ENCODE measurements at regions not wholly inside any gene's neighbourhood (a gene's known extent, or its start where the extent isn't known, plus 50 kb on each side); places are given as distances from the start of the nearest gene placed in this dataset.

DNA sequence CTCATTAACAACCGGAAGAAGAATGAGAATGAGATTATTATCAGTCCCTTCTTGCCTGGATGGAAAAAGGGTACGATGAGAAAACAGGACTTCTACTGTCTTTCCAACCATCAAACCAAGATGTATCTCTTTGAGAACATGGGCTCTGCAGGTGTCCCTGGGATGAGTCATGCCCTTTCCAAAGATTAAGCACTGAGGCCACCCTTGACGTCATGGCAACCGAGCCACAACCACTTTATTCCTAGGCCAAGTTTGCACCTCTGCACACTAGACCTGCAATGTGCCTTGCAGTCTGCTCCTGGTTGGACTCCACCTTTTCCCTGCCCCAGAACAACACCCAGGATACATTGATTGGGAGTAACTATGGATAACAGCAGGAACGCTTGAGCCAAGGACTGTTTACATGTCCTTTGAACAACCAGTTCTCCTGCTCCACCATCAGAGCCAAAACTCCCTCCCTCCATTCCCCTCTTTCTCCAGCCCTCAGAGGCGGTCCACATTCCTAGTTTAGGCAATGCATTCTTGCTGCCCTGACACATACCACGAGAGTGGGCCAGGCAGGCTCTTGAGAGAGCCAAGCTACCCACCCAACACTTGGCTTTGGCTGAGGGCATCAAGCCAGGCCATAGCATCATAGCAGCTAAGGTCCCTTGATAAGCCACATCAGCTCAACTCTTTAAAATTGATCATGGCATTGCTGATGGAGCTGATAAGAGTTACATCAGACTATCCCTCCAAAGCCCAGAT lies 310.7 kb downstream of the TNS1 start:
- TF ChIP-seq, protein P1, sequence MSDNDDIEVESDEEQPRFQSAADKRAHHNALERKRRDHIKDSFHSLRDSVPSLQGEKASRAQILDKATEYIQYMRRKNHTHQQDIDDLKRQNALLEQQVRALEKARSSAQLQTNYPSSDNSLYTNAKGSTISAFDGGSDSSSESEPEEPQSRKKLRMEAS (IDR thresholded peaks at IDR 0.05; ENCODE audit: low read depth, low read length), result no peak
- TF ChIP-seq, protein P2, sequence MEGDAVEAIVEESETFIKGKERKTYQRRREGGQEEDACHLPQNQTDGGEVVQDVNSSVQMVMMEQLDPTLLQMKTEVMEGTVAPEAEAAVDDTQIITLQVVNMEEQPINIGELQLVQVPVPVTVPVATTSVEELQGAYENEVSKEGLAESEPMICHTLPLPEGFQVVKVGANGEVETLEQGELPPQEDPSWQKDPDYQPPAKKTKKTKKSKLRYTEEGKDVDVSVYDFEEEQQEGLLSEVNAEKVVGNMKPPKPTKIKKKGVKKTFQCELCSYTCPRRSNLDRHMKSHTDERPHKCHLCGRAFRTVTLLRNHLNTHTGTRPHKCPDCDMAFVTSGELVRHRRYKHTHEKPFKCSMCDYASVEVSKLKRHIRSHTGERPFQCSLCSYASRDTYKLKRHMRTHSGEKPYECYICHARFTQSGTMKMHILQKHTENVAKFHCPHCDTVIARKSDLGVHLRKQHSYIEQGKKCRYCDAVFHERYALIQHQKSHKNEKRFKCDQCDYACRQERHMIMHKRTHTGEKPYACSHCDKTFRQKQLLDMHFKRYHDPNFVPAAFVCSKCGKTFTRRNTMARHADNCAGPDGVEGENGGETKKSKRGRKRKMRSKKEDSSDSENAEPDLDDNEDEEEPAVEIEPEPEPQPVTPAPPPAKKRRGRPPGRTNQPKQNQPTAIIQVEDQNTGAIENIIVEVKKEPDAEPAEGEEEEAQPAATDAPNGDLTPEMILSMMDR (IDR thresholded peaks at IDR 0.05; ENCODE audit: low read depth, low read length), result no peak

All from NB4 (cell line).